ENCODE measurements at regions not wholly inside any gene's neighbourhood (a gene's known extent, or its start where the extent isn't known, plus 50 kb on each side); places are given as distances from the start of the nearest gene placed in this dataset.
"Not testable (repeated sequence)": the region's sequence is repeated elsewhere in the genome, so short reads cannot be mapped to it uniquely, and the experiment has no call there.

DNA sequence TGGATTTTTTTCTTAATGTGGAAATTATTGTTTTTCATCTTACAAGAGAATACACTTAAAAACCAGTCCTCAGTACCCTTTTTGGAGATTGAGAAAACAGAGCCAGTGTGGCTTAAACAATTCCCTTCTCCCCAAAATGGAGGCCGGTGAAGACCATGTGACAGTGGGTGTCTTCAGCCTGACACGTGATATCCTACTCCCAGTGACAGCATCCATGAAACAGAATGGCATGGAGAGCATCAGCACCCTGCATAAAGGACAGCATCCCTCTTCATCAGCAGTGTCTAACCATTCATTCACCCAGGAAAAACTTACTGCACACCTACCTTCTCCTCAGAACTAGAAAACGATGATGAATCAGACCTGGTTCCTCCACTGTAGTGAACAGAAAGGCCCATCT lies 103.4 kb upstream of the RAI14 start:
- Histone ChIP-seq H3K9me3 (ENCODE audit: low read depth) (no peaks in the 10 kb centered on the region), H3K27me3 (no peaks in the 10 kb centered on the region), H3K36me3 (no peaks in the 10 kb centered on the region), H3K4me3 (no peak overlapping the region), H3K27ac (no peak overlapping the region), H3K4me1 (ENCODE audit: low read depth) (no peaks in the 10 kb centered on the region)
- TF ChIP-seq, protein P1, sequence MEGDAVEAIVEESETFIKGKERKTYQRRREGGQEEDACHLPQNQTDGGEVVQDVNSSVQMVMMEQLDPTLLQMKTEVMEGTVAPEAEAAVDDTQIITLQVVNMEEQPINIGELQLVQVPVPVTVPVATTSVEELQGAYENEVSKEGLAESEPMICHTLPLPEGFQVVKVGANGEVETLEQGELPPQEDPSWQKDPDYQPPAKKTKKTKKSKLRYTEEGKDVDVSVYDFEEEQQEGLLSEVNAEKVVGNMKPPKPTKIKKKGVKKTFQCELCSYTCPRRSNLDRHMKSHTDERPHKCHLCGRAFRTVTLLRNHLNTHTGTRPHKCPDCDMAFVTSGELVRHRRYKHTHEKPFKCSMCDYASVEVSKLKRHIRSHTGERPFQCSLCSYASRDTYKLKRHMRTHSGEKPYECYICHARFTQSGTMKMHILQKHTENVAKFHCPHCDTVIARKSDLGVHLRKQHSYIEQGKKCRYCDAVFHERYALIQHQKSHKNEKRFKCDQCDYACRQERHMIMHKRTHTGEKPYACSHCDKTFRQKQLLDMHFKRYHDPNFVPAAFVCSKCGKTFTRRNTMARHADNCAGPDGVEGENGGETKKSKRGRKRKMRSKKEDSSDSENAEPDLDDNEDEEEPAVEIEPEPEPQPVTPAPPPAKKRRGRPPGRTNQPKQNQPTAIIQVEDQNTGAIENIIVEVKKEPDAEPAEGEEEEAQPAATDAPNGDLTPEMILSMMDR (IDR thresholded peaks at IDR 0.05; ENCODE audit: low read depth, low read length): no peak
- no peak for DNase-seq (ENCODE audit: low read depth in 1 of 2, low spot score in 1 of 2)

GRCh38 chr5:34553581-34553980 lies 102.5 kb upstream of the RAI14 start:
- DNase-seq (ENCODE audit: low read depth in 1 of 2, low spot score in 1 of 2): no peak
- no peak overlapping the region for H3K27ac ChIP-seq
- no peaks in the 10 kb centered on the region for H3K36me3 ChIP-seq
- H3K4me1 ChIP-seq (ENCODE audit: low read depth): no peaks in the 10 kb centered on the region
- H3K27me3 ChIP-seq: no peaks in the 10 kb centered on the region
- no peak overlapping the region for H3K4me3 ChIP-seq
- no peaks in the 10 kb centered on the region for H3K9me3 ChIP-seq (ENCODE audit: low read depth)
- TF ChIP-seq, protein P1 (IDR thresholded peaks at IDR 0.05; ENCODE audit: low read depth, low read length): no peak

GRCh38 chr5:34554641-34555040 lies 101.5 kb upstream of the RAI14 start:
- H3K9me3 ChIP-seq (ENCODE audit: low read depth): no peaks in the 10 kb centered on the region
- H3K4me1 ChIP-seq (ENCODE audit: low read depth): no peaks in the 10 kb centered on the region
- TF ChIP-seq, protein P1 (IDR thresholded peaks at IDR 0.05; ENCODE audit: low read depth, low read length): no peak
- no peak overlapping the region for H3K27ac ChIP-seq
- H3K4me3 ChIP-seq: no peak overlapping the region
- H3K36me3 ChIP-seq: no peaks in the 10 kb centered on the region
- DNase-seq (ENCODE audit: low read depth in 1 of 2, low spot score in 1 of 2): no peak
- H3K27me3 ChIP-seq: no peaks in the 10 kb centered on the region

DNA sequence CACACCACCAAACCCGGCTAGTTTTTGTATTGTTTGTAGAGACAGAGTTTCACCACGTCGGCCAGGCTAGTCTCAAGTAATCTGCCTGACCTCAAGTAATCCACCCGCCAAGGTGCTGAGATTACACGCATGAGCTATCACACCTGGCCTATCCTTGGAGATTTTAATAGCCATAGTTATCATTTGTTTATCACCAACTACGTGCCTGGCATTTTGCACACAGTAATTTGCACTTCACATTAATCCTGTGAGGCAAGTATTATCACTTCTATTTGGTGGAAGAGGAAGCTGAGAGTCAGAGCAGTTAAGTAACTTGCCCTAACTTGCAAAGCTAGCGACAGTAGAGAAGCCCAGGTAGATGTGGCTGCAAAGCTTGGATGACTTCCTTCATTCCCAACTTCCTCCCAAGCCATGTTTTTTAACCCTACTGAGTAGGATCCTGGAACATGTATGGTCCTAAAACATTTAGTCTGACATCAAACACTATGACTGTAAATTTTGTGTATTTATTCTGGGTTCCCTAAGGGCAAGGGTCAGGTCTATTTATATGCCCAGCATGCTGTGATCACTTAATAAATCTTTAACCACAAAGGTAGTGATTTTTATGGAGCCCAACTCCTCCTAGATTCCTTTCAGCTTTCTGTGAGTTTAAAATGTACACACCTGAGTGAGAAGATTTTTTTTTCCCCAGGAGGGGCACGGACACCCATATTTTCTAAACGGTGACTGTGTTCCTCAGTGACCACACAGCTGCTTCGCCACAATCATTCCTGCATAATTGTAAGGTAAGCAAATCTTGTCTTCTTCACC lies 100.2 kb upstream of the RAI14 start:
- Histone ChIP-seq H3K27ac (no peak overlapping the region), H3K9me3 (ENCODE audit: low read depth) (no peaks in the 10 kb centered on the region), H3K4me3 (no peak overlapping the region), H3K36me3 (no peaks in the 10 kb centered on the region), H3K4me1 (ENCODE audit: low read depth) (no peaks in the 10 kb centered on the region), H3K27me3 (no peaks in the 10 kb centered on the region)
- DNase-seq (ENCODE audit: low read depth in 1 of 2, low spot score in 1 of 2): no peak
- TF ChIP-seq, protein P1 (IDR thresholded peaks at IDR 0.05; ENCODE audit: low read depth, low read length): no peak

GRCh38 chr5:34556509-34556782 lies 99.7 kb upstream of the RAI14 start:
- Histone ChIP-seq H3K9me3 (ENCODE audit: low read depth) (no peaks in the 10 kb centered on the region), H3K4me1 (ENCODE audit: low read depth) (no peaks in the 10 kb centered on the region), H3K36me3 (no peaks in the 10 kb centered on the region), H3K27ac (no peak overlapping the region), H3K27me3 (no peaks in the 10 kb centered on the region), H3K4me3 (no peak overlapping the region)
- TF ChIP-seq, protein P1 (IDR thresholded peaks at IDR 0.05; ENCODE audit: low read depth, low read length): no peak
- no peak for DNase-seq (ENCODE audit: low read depth in 1 of 2, low spot score in 1 of 2)

DNA sequence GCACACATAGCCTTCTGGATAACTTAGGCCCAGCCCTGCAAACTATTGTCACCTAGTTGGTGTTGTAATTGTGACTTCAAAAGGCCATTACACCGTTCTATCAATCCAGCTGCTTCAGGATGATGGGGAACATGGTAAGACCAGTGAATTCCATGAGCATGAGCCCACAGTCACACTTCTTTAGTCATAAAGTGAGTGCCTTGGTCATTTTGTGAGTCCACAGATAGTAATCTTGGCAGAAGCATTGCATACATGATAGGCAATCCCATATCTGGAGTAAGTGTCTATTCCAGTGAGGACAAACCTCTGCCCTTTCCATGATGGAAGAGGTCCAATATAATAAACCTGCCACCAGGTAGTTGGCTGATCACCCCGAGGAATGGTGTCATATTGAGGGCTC lies 94.5 kb upstream of the RAI14 start:
- not testable (repeated sequence) for H3K9me3 ChIP-seq (ENCODE audit: low read depth); H3K27ac ChIP-seq; DNase-seq (ENCODE audit: low read depth in 1 of 2, low spot score in 1 of 2); H3K4me1 ChIP-seq (ENCODE audit: low read depth); H3K27me3 ChIP-seq; H3K4me3 ChIP-seq; H3K36me3 ChIP-seq
